Bronchial epithelial cell (primary cell): ENCODE measurements at regions not wholly inside any gene's neighbourhood (a gene's known extent, or its start where the extent isn't known, plus 50 kb on each side); places are given as distances from the start of the nearest gene placed in this dataset.

Experiments
- DNase-seq: peaks from one replicate; pipeline ENCODE4 v3.0.0-alpha.2; 2010; ENCODE audit warnings: low read depth
- FAIRE-seq: peaks from 2 replicates; lab custom pipeline; 2011; peaks lifted over from hg19 to GRCh38; lab: Jason Lieb, UNC
- H3K27me3 ChIP-seq: 2 replicates; pipeline ENCODE4 v1.5.1; 2011; ENCODE audit warnings: low read length; ENCODE audit not compliant: control insufficient read depth, insufficient read depth
- H3K36me3 ChIP-seq: 2 replicates; pipeline ENCODE4 v1.5.1; 2011; ENCODE audit warnings: low read length; ENCODE audit not compliant: control insufficient read depth, insufficient read depth
- H3K4me3 ChIP-seq: 2 replicates; pipeline ENCODE4 v1.5.1; 2011; ENCODE audit warnings: mild to moderate bottlenecking, low read depth, low read length, control low read depth
- CTCF ChIP-seq: IDR thresholded peaks from 2 replicates; pipeline ENCODE4 v1.5.1; 2011; ENCODE audit warnings: mild to moderate bottlenecking, moderate library complexity, low read length, control low read depth, inconsistent platforms; ENCODE audit not compliant: insufficient read depth, severe bottlenecking

GRCh38 chr5:66516550-66516949 is 79.6 kb upstream of the MAST4 start:
- no peak for TF ChIP-seq CTCF
- H3K27me3 ChIP-seq: no peaks in the 10 kb centered on the region
- no peak overlapping the region for H3K4me3 ChIP-seq
- DNase-seq (no peak), FAIRE-seq (no peak)
- H3K36me3 ChIP-seq: no peaks in the 10 kb centered on the region

- H3K27me3 ChIP-seq: no peaks in the 10 kb centered on the region
- FAIRE-seq: no peak
- H3K36me3 ChIP-seq: no peaks in the 10 kb centered on the region
- TF ChIP-seq CTCF: no peak
- H3K4me3 ChIP-seq: no peak overlapping the region
- DNase-seq: no peak
These were observed 78.8 kb upstream of the MAST4 start for GRCh38 chr5:66517351-66517750.

GRCh38 chr5:66518052-66518451 is 78.1 kb upstream of the MAST4 start:
- Histone ChIP-seq H3K4me3 (no peak overlapping the region), H3K36me3 (no peaks in the 10 kb centered on the region), H3K27me3 (no peaks in the 10 kb centered on the region)
- peak; percentile 40 for DNase-seq
- no peak for FAIRE-seq
- TF ChIP-seq CTCF: no peak

- no peak for TF ChIP-seq CTCF
- Histone ChIP-seq H3K4me3 (no peak overlapping the region), H3K27me3 (no peaks in the 10 kb centered on the region), H3K36me3 (no peaks in the 10 kb centered on the region)
- DNase-seq: peak; percentile 90
- no peak for FAIRE-seq
These were observed 77.4 kb upstream of the MAST4 start for GRCh38 chr5:66518753-66519152.

- Histone ChIP-seq H3K36me3 (no peaks in the 10 kb centered on the region), H3K27me3 (no peaks in the 10 kb centered on the region), H3K4me3 (no peak overlapping the region)
- peak; percentile 67 for DNase-seq
- FAIRE-seq: no peak
- no peak for TF ChIP-seq CTCF
These were observed 76.6 kb upstream of the MAST4 start for GRCh38 chr5:66519626-66520025.

GRCh38 chr5:66520854-66521253 is 75.3 kb upstream of the MAST4 start:
- Histone ChIP-seq H3K4me3 (no peak overlapping the region), H3K36me3 (no peaks in the 10 kb centered on the region)
- no peak for FAIRE-seq

More at GRCh38 chr5:66520854-66521253, 75.3 kb upstream of the MAST4 start:
- no peak for DNase-seq
- H3K27me3 ChIP-seq: no peaks in the 10 kb centered on the region
- no peak for TF ChIP-seq CTCF
